ENCODE measurements at regions not wholly inside any gene's neighbourhood (a gene's known extent, or its start where the extent isn't known, plus 50 kb on each side); places are given as distances from the start of the nearest gene placed in this dataset.

DNA sequence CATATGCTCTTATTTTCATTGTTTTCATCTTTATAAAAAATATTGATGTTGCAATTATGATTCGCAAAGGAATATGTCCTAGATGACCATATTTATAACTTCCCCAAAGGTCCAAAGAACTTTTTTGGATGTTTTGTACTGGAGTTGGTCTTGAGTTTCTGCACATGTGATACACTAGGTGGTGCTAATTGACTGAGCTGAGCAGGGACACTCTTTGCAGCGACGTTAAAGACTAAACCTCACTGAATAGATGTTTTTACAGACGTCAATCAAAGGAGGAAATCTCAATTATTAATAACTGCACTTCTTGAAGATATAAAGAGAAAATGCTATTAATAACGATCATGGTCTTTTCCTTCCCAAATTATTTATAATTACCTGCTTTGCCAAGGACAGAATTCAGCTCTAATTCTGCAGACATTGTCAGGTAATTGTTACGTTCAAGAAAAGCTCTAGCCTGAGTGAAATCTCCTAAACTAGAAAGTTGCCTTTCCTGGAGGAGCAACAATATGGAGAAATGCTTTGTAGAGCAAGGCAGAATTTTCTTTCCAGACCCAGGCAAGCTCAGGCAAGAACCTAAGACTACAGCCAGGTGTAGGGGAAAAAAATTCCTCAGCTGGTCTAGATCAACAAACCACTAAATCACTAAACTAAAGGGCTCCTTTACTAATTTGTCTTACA lies 119.3 kb upstream of the RBBP8 start:
- H3K27me3 Mint-ChIP-seq (ENCODE audit: low read depth in 3 of 3), result peaks cover 0 to 7% (median 6%) of the 10 kb centered on the region in 3 donors
- no peak for DNase-seq

DNA sequence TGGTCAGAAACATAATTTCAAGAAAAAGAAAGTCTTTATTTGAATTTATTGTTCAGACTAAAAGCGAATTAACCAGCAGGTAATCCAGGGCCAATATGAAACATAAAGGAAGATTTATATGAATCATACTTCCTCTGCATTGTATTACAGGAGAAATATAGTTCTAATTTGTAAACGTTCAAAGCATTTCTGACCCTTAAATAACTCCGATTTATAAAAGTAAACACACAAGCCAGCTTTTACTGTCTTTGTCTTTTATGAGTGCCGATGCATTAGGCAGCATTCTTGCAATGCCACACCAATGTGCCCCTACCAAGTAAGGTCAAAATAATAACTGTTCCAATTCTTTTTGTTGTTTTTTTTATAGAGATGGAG lies 118.8 kb upstream of the RBBP8 start:
- no peak overlapping the region for H3K4me2 ChIP-seq (replicated peaks; ENCODE audit: extremely low read depth, low read length, poor library complexity, severe bottlenecking)
- Mint-ChIP-seq H3K27ac (no peak overlapping the region), H3K36me3 (no peaks in the 10 kb centered on the region), H3K4me3 (no peak overlapping the region), H3K9me3 (no peaks in the 10 kb centered on the region), H3K27me3 (ENCODE audit: low read depth in 3 of 3) (peaks cover 0 to 7% (median 6%) of the 10 kb centered on the region in 3 donors), H3K4me1 (no peaks in the 10 kb centered on the region)
- no peak overlapping the region for H3K4me3 ChIP-seq (replicated peaks in 1 of 3; ENCODE audit: low read depth in 2 of 3, low read length in 3 of 3)
- H4K20me1 ChIP-seq (ENCODE audit: insufficient read depth, low read length), result no peaks in the 10 kb centered on the region
- no peaks in the 10 kb centered on the region for H3K79me2 ChIP-seq (ENCODE audit: insufficient read depth, low read length)
- H3K27me3 ChIP-seq (ENCODE audit: control insufficient read depth in 2 of 2, insufficient read depth in 2 of 2, low read length in 2 of 2), result peaks cover 0 to 4% of the 10 kb centered on the region in 2 donors
- no peak overlapping the region for H2AFZ ChIP-seq (ENCODE audit: insufficient read depth, low read depth, low read length, poor library complexity, severe bottlenecking)
- TF ChIP-seq, protein P1, sequence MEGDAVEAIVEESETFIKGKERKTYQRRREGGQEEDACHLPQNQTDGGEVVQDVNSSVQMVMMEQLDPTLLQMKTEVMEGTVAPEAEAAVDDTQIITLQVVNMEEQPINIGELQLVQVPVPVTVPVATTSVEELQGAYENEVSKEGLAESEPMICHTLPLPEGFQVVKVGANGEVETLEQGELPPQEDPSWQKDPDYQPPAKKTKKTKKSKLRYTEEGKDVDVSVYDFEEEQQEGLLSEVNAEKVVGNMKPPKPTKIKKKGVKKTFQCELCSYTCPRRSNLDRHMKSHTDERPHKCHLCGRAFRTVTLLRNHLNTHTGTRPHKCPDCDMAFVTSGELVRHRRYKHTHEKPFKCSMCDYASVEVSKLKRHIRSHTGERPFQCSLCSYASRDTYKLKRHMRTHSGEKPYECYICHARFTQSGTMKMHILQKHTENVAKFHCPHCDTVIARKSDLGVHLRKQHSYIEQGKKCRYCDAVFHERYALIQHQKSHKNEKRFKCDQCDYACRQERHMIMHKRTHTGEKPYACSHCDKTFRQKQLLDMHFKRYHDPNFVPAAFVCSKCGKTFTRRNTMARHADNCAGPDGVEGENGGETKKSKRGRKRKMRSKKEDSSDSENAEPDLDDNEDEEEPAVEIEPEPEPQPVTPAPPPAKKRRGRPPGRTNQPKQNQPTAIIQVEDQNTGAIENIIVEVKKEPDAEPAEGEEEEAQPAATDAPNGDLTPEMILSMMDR (IDR thresholded peaks at IDR 0.05), result no peak
- no peak for DNase-seq
- WGBS (ENCODE audit: insufficient coverage), result no CpG with 5 or more reads among the region's 4 CpGs
- no peaks in the 10 kb centered on the region for H3K9me3 ChIP-seq (replicated peaks in 1 of 2; ENCODE audit: control insufficient read depth in 1 of 2, insufficient read depth in 1 of 2, low read length in 2 of 2)
- H3K27ac ChIP-seq (ENCODE audit: low read depth in 1 of 2, low read length in 2 of 2), result no peak overlapping the region
- H3K9ac ChIP-seq (ENCODE audit: insufficient read depth, low read length, poor library complexity, severe bottlenecking), result no peak overlapping the region
- no peaks in the 10 kb centered on the region for H3K36me3 ChIP-seq (replicated peaks in 1 of 2; ENCODE audit: control insufficient read depth in 1 of 2, insufficient read depth in 2 of 2, low read length in 2 of 2)
- intact Hi-C loops (cut with micrococcal nuclease), result no loop called here
- H3K4me1 ChIP-seq (ENCODE audit: control insufficient read depth in 1 of 2, insufficient read depth in 2 of 2, low read length in 2 of 2), result no peaks in the 10 kb centered on the region

More for the DNA sequence above, 119.3 kb upstream of the RBBP8 start:
- TF ChIP-seq, protein P1 (IDR thresholded peaks at IDR 0.05), result peak; percentile 14
- H3K4me1 ChIP-seq (ENCODE audit: control insufficient read depth in 1 of 2, insufficient read depth in 2 of 2, low read length in 2 of 2), result no peaks in the 10 kb centered on the region
- no peaks in the 10 kb centered on the region for H3K79me2 ChIP-seq (ENCODE audit: insufficient read depth, low read length)
- H2AFZ ChIP-seq (ENCODE audit: insufficient read depth, low read depth, low read length, poor library complexity, severe bottlenecking), result no peak overlapping the region
- H3K4me1 Mint-ChIP-seq, result no peaks in the 10 kb centered on the region
- no peak overlapping the region for H3K9ac ChIP-seq (ENCODE audit: insufficient read depth, low read length, poor library complexity, severe bottlenecking)
- no peak overlapping the region for H3K27ac Mint-ChIP-seq
- WGBS (ENCODE audit: insufficient coverage), result no CpG with 5 or more reads among the region's 6 CpGs
- H3K27ac ChIP-seq (ENCODE audit: low read depth in 1 of 2, low read length in 2 of 2), result no peak overlapping the region
- peaks cover 0 to 4% of the 10 kb centered on the region in 2 donors for H3K27me3 ChIP-seq (ENCODE audit: control insufficient read depth in 2 of 2, insufficient read depth in 2 of 2, low read length in 2 of 2)
- no peak overlapping the region for H3K4me2 ChIP-seq (replicated peaks; ENCODE audit: extremely low read depth, low read length, poor library complexity, severe bottlenecking)
- intact Hi-C loops (cut with micrococcal nuclease), result no loop called here
- no peak overlapping the region for H3K4me3 Mint-ChIP-seq
- no peaks in the 10 kb centered on the region for H3K9me3 ChIP-seq (replicated peaks in 1 of 2; ENCODE audit: control insufficient read depth in 1 of 2, insufficient read depth in 1 of 2, low read length in 2 of 2)
- H3K9me3 Mint-ChIP-seq, result no peaks in the 10 kb centered on the region
- no peaks in the 10 kb centered on the region for H3K36me3 ChIP-seq (replicated peaks in 1 of 2; ENCODE audit: control insufficient read depth in 1 of 2, insufficient read depth in 2 of 2, low read length in 2 of 2)
- H4K20me1 ChIP-seq (ENCODE audit: insufficient read depth, low read length), result no peaks in the 10 kb centered on the region
- no peak overlapping the region for H3K4me3 ChIP-seq (replicated peaks in 1 of 3; ENCODE audit: low read depth in 2 of 3, low read length in 3 of 3)
- H3K36me3 Mint-ChIP-seq, result no peaks in the 10 kb centered on the region

Measured in CD14-positive monocyte (primary cell).